Left ventricle myocardium superior (tissue), 1 donor: ENCODE measurements at regions not wholly inside any gene's neighbourhood (a gene's known extent, or its start where the extent isn't known, plus 50 kb on each side); places are given as distances from the start of the nearest gene placed in this dataset.
"Not testable (repeated sequence)": the region's sequence is repeated elsewhere in the genome, so short reads cannot be mapped to it uniquely, and the experiment has no call there.

ENCODE experiments used
- ATAC-seq: fragments of 200-7000 bp; cut with Tn5 transposase; one replicate; pipeline ENCODE4 v1.9.1; 2020; ENCODE audit warnings: mild to moderate bottlenecking, moderate library complexity
- DNase-seq: peaks from one replicate; pipeline ENCODE4 v3.0.0-alpha.2; 2020
- intact Hi-C: fragments of 100-400 bp; cut with micrococcal nuclease; formaldehyde crosslinking; loops from one replicate; pipeline ENCODE4 v1.11.0; 2022
- donor health status: DM: no; HTN: yes; CAD: no; lungs with severe emphysema.

DNA sequence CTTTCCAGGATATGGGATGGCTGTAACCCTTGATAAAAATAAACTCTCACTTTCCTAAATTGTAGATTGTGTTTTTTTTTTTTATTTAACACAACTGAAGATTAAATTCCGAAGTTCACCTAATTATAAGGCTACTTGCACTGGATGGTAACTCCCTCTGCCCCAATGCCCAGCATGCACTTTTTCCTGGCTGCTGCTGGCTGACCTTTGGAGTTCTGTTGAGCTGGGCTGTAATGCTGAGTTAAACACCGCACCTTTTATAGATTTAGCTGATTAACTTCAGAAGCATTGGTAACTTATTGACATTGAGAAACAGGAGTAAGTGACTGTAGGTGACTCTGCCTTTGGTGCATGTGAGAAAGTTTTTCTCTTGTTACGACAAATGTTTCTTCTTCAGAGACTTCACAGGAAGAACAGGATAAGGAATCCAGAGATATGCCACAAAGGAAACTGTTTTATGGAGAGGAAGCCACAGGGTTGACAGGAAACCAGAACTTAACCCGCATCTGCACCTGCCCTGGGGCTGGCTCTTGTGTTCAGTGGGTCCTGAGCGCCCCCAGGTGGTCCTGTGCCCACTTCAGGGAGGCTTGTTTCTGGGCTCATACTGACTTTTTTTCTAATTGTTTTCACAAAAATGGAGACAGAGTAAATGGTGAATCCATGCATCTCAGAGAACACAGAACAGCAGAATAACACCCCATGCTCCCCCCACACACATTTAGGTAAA lies 1240.3 kb downstream of the TMEM121 start:
- DNase-seq, intact Hi-C loops, ATAC-seq: not testable (repeated sequence)

DNA sequence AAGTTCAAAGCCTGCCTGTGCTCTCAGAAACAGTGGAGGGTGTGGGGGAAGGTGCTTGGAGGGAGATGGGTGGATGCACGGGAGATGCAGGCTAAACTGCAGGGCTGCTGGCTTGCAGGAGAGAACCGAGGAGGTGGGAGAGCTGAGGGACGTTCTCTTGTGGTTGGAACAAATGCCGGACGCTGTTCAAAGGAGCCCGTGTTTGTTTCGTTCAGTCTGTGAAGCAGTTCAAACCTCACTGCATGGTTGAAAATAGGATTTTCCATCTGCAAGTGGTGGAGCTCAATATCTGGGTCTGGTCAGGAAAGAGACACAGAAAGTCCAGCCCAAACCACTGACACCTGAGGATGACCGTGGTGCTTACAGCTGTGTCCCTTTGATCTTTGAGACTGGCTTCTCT lies 1241.8 kb downstream of the TMEM121 start:
- DNase-seq, ATAC-seq, intact Hi-C loops: not testable (repeated sequence)

DNA sequence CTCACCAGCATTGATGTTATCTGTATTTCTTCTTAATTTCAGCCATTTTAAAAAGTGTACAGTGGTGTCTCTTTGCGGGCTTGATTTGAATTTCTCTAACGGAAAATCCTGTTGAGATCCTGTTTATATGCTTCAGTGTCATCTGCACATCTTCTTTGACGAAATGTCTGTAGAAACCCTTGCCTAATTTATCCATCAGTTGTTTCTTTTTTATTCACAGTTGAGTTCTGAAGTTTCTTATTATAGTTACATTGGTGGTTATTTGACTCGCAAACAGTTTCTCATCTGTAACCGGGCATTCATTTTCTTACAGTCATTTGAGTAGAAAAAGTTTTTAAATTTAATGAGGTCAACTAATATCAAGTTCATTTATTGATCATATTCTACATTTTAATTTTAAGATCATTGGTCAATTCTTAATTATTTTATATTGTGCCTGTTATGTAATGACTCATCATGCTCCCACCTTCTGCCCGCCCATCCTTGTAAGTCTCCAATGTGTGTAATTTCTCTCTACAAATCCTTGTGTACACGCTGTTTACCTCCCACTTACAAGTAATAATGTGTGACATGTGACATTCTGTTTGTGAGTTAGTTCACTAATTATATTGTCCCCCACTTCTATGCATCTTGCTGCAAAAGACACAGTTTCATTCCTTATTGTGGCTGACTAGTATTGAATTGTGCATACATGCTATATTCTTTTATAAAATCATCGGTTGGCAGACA lies 1242.8 kb downstream of the TMEM121 start:
- intact Hi-C loops, DNase-seq, ATAC-seq: not testable (repeated sequence)

DNA sequence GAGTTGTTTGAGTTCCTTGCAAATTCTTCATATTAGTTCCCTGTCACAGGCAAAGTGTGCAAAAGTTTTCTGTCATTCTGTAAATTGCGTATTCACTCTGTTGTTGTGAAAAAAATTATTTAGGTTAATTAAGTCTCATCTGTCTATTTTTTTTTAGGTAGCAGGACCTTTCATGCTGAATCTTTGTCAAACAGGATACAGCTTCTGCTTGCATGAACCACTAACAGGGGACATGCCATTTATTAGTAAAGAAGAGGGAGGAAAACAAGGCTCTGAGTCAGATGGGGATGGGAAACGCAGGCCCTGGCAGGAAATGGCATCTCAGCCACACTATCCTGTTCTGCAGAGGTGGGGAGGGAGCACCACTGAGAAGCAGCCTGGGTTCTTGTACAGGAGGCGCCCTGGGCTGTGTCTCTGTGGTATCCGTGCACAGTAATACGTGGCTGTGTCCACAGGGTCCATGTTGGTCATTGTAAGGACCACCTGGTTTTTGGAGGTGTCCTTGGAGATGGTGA lies 1243.8 kb downstream of the TMEM121 start:
- not testable (repeated sequence) for ATAC-seq

DNA sequence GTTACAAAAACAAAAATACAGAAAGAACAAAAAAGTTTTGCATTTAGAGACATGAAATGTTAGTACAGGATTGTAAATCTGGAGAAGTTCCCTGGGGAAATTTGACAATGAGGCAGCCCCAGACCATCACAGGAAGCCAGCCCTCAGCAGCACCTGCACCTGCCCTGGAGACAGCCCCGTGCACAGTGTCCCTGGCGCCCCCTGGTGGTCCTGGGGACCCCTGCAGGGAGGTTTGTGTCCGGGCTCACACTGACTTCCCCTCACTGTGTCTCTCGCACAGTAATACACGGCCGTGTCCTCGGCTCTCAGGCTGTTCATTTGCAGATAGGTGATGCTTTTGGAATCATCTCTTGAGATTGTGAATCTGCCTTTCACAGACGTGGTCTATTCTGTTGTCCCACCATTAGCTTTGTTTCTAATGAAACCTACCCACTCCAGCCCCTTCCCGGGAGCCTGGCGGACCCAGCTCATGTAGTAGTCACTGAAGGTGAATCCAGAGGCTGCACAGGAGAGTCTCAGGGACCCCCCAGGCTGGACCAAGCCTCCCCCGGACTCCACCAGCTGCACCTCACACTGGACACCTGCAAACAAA lies 1248.6 kb downstream of the TMEM121 start:
- DNase-seq, result peak; percentile 38
- ATAC-seq, intact Hi-C loops: not testable (repeated sequence)

More for the DNA sequence above, 1243.8 kb downstream of the TMEM121 start:
- DNase-seq, intact Hi-C loops: not testable (repeated sequence)

DNA sequence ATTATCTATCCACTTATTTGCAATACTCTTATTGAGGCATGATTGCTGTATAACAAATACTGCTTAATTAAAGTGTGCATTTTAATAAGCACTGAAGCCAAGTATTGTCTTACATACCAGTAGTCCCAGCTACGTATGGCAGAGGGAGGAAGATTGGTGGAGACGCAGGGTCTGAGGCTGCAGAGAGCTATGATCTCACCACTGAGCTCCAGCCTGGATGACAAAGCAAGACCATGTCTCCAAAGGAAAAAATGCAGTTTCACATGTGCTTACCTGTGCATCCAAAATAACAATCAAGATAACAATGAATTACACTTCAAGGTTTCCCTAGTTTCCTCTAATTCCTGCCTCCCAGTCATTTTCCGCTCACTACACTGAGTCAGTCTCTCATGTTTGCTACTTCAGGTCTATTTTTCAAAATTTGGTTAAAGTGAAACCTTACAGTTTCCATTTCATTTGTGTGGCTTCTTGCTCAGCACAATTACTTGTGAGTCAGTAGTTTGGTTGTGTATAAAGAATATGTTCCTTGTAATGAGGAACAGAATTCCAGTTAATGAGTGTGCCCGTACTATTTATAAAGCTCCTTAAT lies 1250.1 kb downstream of the TMEM121 start:
- DNase-seq (no peak), ATAC-seq (no peak)
- intact Hi-C loops, result no loop called here

DNA sequence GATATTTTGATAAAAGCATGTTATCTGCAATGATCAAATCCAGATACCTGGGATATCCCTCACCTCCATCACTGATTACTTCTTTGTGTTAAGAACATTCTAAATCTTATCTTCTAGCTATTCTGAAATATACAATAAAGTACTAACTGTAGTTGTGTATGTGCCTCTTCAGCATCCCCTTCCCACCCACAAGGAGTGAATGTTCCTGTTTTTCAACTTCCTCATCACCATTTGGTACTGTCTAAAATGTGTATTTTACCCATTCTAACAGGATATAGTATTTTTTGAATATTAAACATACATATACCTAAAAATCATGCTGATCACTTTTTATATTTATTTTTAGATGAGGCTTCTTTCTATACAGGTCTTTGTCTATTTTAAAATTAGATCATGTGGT lies 1252.6 kb downstream of the TMEM121 start:
- intact Hi-C loops, result no loop called here
- ATAC-seq (no peak), DNase-seq (no peak)

DNA sequence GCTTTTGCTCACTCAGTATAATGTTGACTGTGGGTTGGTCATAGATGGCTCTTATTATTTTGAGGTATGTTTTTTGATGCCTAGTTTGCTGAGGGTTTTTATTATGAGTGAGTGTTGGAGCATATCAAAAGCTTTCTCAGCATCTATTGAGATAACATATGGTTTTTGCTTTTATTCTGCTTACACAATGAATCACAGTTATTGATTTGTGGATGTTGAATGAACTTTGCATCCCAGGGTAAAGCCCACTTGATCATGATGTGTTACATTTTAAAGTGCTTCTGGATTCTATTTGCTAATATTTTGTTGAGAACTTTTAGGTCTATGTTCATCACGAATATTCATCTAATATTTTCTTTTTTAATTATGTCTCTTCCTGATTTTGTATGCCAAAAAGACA lies 1260.3 kb downstream of the TMEM121 start:
- intact Hi-C loops, result no loop called here
- no peak for DNase-seq
- ATAC-seq, result no peak

DNA sequence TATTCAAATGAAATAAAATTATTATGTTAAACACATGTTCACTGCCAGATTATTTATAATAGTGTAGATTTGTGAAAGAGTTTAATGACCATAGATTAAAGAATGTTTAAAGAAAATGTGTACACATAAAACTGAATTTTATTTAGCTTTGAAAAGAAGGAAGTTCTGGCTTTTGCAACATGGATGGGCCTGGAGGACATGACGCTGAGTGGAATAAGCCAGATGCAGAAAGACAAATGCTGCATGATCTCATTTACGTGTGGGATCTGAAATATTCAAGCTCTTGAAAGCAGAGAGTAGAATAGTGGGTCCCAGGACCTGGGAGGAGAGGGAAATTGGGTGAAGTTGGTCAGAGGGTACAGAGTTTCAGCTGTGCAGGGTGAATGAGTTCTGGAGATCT lies 1261.2 kb downstream of the TMEM121 start:
- ATAC-seq (no peak), DNase-seq (no peak)
- intact Hi-C loops, result no loop called here

DNA sequence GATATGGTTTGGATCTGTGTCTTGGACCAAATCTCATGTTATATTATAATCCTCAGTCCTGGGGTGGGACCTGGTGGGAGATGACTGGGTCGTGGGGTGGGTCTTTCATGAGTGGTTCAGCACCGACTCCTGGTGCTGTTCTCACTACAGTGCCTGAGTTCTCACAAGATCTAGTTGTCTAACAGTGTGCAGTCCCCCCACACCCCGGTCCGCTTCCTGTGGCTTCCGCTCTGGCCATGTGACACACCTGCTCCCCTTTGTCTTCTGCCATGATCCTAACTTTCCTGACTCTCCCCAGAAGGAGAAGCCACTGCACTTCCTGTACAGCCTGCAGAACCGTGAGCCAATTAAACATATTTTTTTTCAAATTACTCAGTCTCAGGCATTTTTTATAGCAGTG lies 1262.2 kb downstream of the TMEM121 start:
- intact Hi-C loops, result no loop called here
- no peak for ATAC-seq

DNA sequence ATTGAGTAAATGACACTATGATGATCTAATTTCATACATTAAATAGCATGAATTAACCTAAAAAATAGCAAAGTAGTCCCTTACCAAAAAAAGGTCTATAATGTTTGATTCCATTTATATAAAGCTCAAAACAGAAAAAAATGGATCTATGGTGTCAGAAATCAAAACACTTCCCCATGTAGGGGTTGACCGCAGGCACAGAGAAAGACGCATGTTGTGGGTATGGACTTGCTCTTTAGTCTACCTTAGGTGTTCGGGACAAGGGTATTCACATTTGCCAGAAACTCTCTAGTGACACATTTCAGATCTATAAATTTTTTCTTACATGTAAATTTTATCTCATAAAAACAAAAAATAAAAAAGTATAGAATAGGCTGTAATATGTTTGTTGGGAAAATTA lies 1262.9 kb downstream of the TMEM121 start:
- DNase-seq (no peak), ATAC-seq (no peak)
- intact Hi-C loops, result no loop called here

More for the DNA sequence above, 1262.2 kb downstream of the TMEM121 start:
- no peak for DNase-seq

DNA sequence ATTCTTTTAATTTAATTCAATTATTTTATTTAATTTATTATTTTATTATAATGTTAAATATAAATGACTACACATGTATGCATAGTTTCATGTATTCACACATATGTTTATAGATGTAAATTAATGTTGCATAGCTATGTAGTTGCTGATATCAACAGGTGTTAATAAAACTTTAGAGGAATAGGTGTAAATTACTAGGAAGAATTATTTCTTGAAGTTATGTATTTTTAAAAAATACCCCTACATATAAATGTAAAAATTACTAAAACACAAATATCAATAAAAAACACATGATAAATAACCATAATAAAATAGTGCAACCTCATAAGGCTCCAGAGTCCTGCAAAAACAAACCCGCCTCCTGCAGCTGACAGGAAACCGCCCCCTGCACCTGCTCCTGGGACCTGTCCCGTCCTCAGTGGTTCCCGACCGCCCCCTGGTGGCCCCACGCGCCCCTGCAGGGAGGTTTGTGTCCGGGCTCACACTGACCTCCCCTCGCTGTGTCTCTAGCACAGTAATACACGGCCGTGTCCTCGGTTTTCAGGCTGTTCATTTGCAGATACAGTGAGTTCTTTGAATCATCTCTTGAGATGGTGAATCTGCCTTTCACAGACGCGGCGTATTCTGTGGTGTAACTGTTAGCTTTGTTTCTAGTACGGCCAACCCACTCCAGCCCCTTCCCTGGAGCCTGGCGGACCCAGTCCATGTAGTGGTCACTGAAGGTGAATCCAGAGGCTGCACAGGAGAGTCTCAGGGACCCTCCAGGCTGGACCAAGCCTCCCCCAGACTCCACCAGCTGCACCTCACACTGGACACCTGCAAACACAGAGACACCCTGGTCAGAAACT lies 1264.0 kb downstream of the TMEM121 start:
- DNase-seq (peak; percentile 65), ATAC-seq (no peak)
- intact Hi-C loops, result no loop called here

DNA sequence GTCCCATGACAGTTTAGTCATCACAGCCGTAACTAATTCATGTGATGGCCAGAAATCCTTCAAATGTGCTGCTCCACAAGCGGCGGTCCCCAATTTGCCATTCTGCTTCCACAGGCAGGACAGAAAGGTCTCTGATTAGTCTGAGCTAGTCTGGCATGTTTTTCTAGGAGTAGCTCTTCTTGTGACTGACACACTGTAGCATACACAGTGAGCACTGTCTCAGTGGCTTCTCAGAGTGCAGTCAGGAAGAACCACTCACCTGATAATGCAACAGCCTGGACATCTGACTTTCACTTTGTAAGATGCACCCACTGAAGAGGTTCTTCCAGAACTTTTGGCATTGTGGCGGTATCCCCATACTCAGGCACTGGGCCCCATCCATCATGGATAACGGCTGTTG lies 1266.2 kb downstream of the TMEM121 start:
- intact Hi-C loops, result no loop called here
- ATAC-seq (no peak), DNase-seq (no peak)

DNA sequence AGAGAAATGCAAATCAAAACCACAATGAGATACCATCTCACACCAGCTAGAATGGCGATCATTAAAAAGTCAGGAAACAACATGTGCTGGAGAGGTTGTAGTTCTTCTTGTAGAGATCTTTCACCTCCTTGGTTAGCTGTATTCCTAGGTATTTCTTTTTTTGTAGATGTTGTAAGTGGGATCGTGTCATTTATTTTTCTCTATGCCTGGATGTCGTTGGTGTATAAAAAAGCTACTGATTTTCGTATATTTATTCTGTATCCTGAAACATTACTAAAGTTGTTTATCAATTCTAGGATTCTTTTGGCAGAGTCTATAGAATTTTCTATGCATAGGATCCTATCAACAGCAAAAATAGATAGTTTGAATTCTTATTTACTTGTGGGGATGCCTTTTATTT lies 1271.8 kb downstream of the TMEM121 start:
- DNase-seq, ATAC-seq, intact Hi-C loops: not testable (repeated sequence)

DNA sequence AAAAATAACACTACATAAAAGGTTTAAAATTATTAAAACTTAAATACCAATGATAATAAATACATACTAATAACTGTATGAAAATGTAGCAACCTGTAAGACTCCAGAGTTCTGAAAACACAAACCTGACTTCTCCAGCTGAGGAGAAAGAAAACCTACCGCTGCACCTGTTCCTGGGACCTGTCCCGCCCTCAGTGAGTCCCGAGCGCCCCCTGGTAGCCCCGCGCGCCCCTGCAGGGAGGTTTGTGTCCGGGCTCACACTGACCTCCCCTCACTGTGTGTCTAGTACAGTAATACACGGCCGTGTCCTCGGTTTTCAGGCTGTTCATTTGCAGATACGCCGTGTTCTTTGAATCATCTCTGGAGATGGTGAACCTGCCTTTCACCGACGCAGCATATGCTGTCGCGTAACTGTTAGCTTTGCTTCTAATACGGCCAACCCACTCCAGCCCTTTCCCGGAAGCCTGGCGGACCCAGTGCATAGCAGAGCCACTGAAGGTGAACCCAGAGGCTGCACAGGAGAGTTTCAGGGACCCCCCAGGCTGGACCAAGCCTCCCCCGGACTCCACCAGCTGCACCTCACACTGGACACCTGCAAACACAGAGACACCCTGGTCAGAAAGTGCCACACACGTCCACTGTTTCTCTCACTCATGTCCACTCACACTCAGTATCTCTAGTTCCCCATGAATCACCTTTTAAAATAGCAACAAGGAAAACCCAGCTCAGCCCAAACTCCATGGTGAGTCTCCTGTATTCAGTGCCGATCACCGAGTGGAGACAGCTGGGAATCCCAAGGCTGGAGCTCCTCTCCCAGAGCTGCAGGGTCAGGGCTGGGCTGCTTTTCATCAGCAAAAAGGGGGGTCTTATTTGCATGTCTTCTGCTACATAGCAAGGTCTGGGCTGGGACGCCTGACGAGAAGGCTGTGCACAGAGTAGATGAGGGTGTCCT lies 1276.3 kb downstream of the TMEM121 start:
- DNase-seq (no peak), ATAC-seq (no peak)
- intact Hi-C loops, result no loop called here

DNA sequence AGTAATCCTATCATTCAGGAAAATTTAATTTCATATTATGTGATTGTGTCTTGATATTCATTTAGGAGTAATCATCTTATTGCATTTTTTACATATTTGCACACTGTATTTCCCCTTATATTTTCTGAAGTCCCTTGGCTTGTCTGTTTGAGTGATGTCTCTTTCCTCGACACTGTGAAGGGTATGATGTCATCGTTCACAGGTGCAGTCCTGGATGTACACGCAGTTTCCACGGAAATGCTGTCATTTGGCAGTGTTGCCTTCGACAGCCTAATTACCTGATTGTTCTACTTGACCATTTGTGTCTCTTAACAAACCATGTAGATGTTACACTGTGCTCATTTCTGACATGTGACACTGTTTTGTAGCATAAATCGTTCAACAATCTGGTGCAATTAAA lies 1277.0 kb downstream of the TMEM121 start:
- DNase-seq (no peak), ATAC-seq (no peak)
- intact Hi-C loops, result no loop called here

DNA sequence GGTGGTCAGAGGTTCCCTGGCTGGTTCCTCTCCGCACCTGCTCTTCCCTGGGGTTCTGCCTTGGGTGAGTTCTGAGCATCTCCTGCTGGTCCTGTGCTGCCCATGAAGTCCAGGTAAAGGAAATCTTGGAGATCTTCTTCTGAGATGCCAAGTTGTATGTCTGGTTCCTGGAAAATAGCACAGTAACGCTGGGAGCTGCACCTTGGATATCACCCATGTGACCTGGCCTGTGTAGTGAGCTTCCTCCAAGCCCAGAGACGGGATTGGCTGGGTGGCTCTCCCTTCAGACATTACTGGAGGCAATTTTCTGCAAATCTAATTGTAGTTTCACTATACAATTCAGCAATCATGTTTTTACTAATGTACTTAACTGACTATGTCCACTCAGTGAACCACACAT lies 1281.1 kb downstream of the TMEM121 start:
- intact Hi-C loops, result no loop called here
- ATAC-seq, result no peak
- DNase-seq, result no peak

DNA sequence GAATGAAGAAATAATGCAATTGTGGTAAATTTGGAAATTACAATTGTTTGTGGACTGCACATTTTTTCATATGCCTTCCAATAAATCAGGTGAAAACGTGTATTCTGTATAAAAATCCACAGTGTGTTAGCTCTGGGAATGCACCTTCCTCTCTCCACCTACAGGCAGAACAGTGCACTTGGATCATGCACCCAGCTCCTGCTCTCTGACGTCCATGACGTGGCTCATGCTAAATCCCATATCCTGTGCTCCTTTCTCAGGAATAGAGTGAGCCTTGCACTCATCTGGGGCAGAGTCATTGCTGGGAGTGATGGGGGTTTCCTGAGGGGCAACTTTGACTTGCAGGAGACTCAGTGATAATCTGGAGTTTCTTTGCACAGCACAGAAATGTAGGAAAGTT lies 1282.1 kb downstream of the TMEM121 start:
- ATAC-seq (no peak), DNase-seq (no peak)
- intact Hi-C loops, result no loop called here
